K562 (cell line): ENCODE measurements at regions not wholly inside any gene's neighbourhood (a gene's known extent, or its start where the extent isn't known, plus 50 kb on each side); places are given as distances from the start of the nearest gene placed in this dataset.

Experiments
- ATF2 ChIP-seq: sonication (generic); formaldehyde crosslinking; IDR thresholded peaks from 2 replicates; pipeline ENCODE4 v1.8.1; 2022; ENCODE audit warnings: missing genetic modification reagents
- CBFA2T2 ChIP-seq: fragments of 450-650 bp; conservative IDR thresholded peaks from 2 replicates; pipeline ENCODE4 v1.6.1; 2017; ENCODE audit warnings: mild to moderate bottlenecking
- CEBPZ ChIP-seq: fragments of 150-350 bp; IDR thresholded peaks from 2 replicates; pipeline ENCODE4 v1.6.1; 2014; ENCODE audit warnings: low read depth, mild to moderate bottlenecking, low read length, borderline replicate concordance
- CHCHD3 ChIP-seq: fragments of 250-450 bp; sonication (Bioruptor Pico); IDR thresholded peaks from 2 replicates; pipeline ENCODE4 v2.1.2; 2022; ENCODE audit warnings: mild to moderate bottlenecking
- E2F4 ChIP-seq: sonication (generic); formaldehyde crosslinking; IDR thresholded peaks from 2 replicates; pipeline ENCODE4 v1.8.0; 2022; ENCODE audit warnings: mild to moderate bottlenecking, low read depth, missing genetic modification reagents
- GABPB1 ChIP-seq: sonication (generic); formaldehyde crosslinking; IDR thresholded peaks from 2 replicates; pipeline ENCODE4 v1.8.0; 2022; ENCODE audit warnings: mild to moderate bottlenecking, missing genetic modification reagents
- HMBOX1 ChIP-seq: sonication (generic); IDR thresholded peaks from 2 replicates; pipeline ENCODE4 v1.6.1; 2016
- HOXB6 ChIP-seq: fragments of 250-450 bp; sonication (Bioruptor Pico); IDR thresholded peaks from 2 replicates; pipeline ENCODE4 v1.5.1; 2022; ENCODE audit warnings: mild to moderate bottlenecking, borderline replicate concordance
- MAFF ChIP-seq: IDR thresholded peaks from 2 replicates; pipeline ENCODE4 v1.6.1; 2012; ENCODE audit warnings: low read length, improper control_type of control experiment
- MCM7 ChIP-seq, 2 experiments: fragments of 450-650 bp; IDR thresholded peaks; 2 replicates each; pipeline ENCODE4 v1.6.1; 2016 to 2018
- MTA3 ChIP-seq: fragments of 450-650 bp; formaldehyde crosslinking; IDR thresholded peaks from 2 replicates; pipeline ENCODE4 v1.6.1; 2017; ENCODE audit warnings: mild to moderate bottlenecking, borderline replicate concordance
- NCOA1 ChIP-seq: fragments of 450-650 bp; IDR thresholded peaks from 2 replicates; pipeline ENCODE4 v1.6.1; 2016; ENCODE audit warnings: low read depth
- PHB2 ChIP-seq: fragments of 450-650 bp; IDR thresholded peaks from 2 replicates; pipeline ENCODE4 v1.6.1; 2017; ENCODE audit warnings: low read depth
- RBM14 ChIP-seq: fragments of 200-400 bp; formaldehyde crosslinking; IDR thresholded peaks from 2 replicates; pipeline ENCODE4 v1.6.1; 2018; ENCODE audit warnings: low read depth, mild to moderate bottlenecking, low read length, moderate library complexity, borderline replicate concordance; ENCODE audit not compliant: insufficient read depth
- ZMIZ1 ChIP-seq, 2 experiments: fragments of 150-350 bp in 1 of 2; IDR thresholded peaks; 2 replicates each; pipeline ENCODE4 v1.6.1; 2012 to 2016; ENCODE audit warnings: low read depth in 2 of 2, low read length in 2 of 2, mild to moderate bottlenecking in 1 of 2, moderate library complexity in 1 of 2
- ZNF140 ChIP-seq: fragments of 250-450 bp; sonication (Bioruptor Pico); IDR thresholded peaks from 2 replicates; pipeline ENCODE4 v1.8.0; 2021; ENCODE audit warnings: moderate library complexity, mild to moderate bottlenecking, inconsistent platforms
- ZNF707 ChIP-seq: fragments of 250-450 bp; sonication (Bioruptor Pico); conservative IDR thresholded peaks from 2 replicates; pipeline ENCODE4 v1.8.0; 2022; ENCODE audit warnings: inconsistent platforms, mild to moderate bottlenecking, moderate library complexity

GRCh38 chr4:32000846-32001488, 1280.8 kb downstream of the PCDH7 start (continued):
- TF ChIP-seq ZNF707 (CRISPR knock-in tag) (no peak), CBFA2T2 (0 out of 2 replicates have a peak, but pooled peaks have one; percentile 2), HOXB6 (no peak), ZNF140 (no peak), NCOA1 (no peak), MTA3 (no peak), RBM14 (no peak), HMBOX1 (peak; percentile 38; the same call in 1 of the 2 replicates), CHCHD3 (no peak), MCM7 (IDR thresholded peaks at IDR 0.05) (no peak), ATF2 (no peak), PHB2 (no peak), ZMIZ1 (IDR thresholded peaks at IDR 0.05; ENCODE audit: low read depth in 2 of 2, low read length in 2 of 2) (no peak), E2F4 (CRISPR knock-in tag) (no peak), CEBPZ (no peak), GABPB1 (CRISPR knock-in tag) (no peak), MAFF (no peak)
